Calu3 (cell line): ENCODE measurements at regions not wholly inside any gene's neighbourhood (a gene's known extent, or its start where the extent isn't known, plus 50 kb on each side); places are given as distances from the start of the nearest gene placed in this dataset.

Experiments
- BruUV-seq: library from RNA; stranded (reverse); fragments of 400-500 nt; replicated peaks from 2 replicates; lab custom pipeline; 2021; lab: Mats Ljungman, UMichigan
- CTCF ChIA-PET: fragments of 300-600 bp; sonication (Branson Sonifier 250); formaldehyde crosslinking; loops from one replicate; lab custom pipeline; 2022; ENCODE audit warnings: antibody characterized with exemption; lab: Charles Lee
- DNase-seq: peaks from one replicate; pipeline ENCODE4 v3.0.0; 2022
- H3K27ac Mint-ChIP-seq: one replicate; pipeline ENCODE4 v1.8.0; 2022; ENCODE audit warnings: mixed read lengths; ENCODE audit not compliant: unreplicated experiment
- H3K27me3 Mint-ChIP-seq: one replicate; pipeline ENCODE4 v1.8.0; 2022; ENCODE audit warnings: mixed read lengths; ENCODE audit not compliant: unreplicated experiment
- H3K36me3 Mint-ChIP-seq: one replicate; pipeline ENCODE4 v1.8.0; 2022; ENCODE audit warnings: mild to moderate bottlenecking, moderate library complexity, mixed read lengths; ENCODE audit not compliant: insufficient read depth, unreplicated experiment
- H3K4me1 Mint-ChIP-seq: one replicate; pipeline ENCODE4 v1.8.0; 2022; ENCODE audit warnings: mild to moderate bottlenecking, low read depth, mixed read lengths; ENCODE audit not compliant: unreplicated experiment
- H3K4me3 Mint-ChIP-seq: one replicate; pipeline ENCODE4 v1.8.0; 2022; ENCODE audit warnings: mild to moderate bottlenecking, low read depth, moderate library complexity, mixed read lengths; ENCODE audit not compliant: unreplicated experiment
- H3K9me3 Mint-ChIP-seq: one replicate; pipeline ENCODE4 v1.8.0; 2022; ENCODE audit warnings: low read depth, mixed read lengths; ENCODE audit not compliant: unreplicated experiment
- intact Hi-C: fragments of 100-400 bp; cut with micrococcal nuclease; formaldehyde crosslinking; loops from one replicate; pipeline ENCODE4 v1.10.0; 2022; ENCODE audit not compliant: unreplicated experiment
- TF ChIP-seq, protein P1 (sequence below): fragments of 200-600 bp; IDR thresholded peaks from one replicate; pipeline ENCODE4 v1.8.0; 2022; ENCODE audit warnings: antibody characterized with exemption; ENCODE audit not compliant: unreplicated experiment

DNA sequence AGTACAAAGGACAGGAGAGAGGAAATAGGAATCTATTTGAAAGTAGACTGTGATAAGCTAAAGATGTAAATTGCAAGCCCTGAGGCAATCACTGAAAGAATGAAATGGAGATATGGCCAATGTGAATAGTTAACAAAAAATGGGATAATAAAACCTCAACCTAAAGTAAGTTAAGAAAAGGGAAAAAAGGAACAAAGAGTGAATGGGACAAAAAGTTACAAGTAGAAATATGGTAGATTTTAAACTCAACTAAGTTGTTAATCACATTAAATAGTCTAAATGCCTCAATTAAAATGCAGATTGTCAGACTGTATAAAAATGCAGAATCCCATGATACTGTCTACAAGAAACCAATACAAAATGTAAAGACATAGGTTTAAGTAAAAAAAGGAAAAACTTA lies 165.2 kb upstream of the RBMS1 start:
- DNase-seq = no peak
- Mint-ChIP-seq H3K4me1 (peaks cover 8% of the 10 kb centered on the region), H3K36me3 (no peaks in the 10 kb centered on the region), H3K27me3 (no peaks in the 10 kb centered on the region), H3K9me3 (no peaks in the 10 kb centered on the region), H3K4me3 (no peak overlapping the region), H3K27ac (no peak overlapping the region)
- no TSS peak for BruUV-seq
- intact Hi-C loops = no loop called here
- TF ChIP-seq, protein P1, sequence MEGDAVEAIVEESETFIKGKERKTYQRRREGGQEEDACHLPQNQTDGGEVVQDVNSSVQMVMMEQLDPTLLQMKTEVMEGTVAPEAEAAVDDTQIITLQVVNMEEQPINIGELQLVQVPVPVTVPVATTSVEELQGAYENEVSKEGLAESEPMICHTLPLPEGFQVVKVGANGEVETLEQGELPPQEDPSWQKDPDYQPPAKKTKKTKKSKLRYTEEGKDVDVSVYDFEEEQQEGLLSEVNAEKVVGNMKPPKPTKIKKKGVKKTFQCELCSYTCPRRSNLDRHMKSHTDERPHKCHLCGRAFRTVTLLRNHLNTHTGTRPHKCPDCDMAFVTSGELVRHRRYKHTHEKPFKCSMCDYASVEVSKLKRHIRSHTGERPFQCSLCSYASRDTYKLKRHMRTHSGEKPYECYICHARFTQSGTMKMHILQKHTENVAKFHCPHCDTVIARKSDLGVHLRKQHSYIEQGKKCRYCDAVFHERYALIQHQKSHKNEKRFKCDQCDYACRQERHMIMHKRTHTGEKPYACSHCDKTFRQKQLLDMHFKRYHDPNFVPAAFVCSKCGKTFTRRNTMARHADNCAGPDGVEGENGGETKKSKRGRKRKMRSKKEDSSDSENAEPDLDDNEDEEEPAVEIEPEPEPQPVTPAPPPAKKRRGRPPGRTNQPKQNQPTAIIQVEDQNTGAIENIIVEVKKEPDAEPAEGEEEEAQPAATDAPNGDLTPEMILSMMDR = no peak
- CTCF ChIA-PET = no interaction called here

DNA sequence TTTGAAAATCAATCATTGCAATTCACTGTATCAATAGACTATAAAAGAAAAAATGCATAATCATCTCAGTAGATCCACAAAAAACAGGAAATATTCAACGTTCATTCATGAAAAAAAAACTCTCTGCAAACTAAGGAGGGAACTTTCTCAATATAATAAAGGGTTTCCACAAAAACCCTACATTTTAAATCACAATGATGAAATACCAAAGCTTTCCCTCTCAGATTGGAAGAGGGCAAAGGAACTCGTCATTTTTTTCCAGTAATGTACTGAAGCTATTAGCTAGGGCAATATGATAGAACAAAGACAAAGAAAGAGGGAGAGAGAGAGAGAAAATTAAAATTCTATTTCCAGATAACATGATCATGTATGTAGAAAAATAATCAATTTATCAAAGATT lies 167.1 kb upstream of the RBMS1 start:
- CTCF ChIA-PET = no interaction called here
- TF ChIP-seq, protein P1 = no peak
- Mint-ChIP-seq H3K9me3 (no peaks in the 10 kb centered on the region), H3K4me3 (no peak overlapping the region), H3K36me3 (no peaks in the 10 kb centered on the region), H3K27ac (no peak overlapping the region), H3K4me1 (peaks cover 27% of the 10 kb centered on the region), H3K27me3 (no peaks in the 10 kb centered on the region)
- intact Hi-C loops = no loop called here
- no TSS peak for BruUV-seq
- no peak for DNase-seq

DNA sequence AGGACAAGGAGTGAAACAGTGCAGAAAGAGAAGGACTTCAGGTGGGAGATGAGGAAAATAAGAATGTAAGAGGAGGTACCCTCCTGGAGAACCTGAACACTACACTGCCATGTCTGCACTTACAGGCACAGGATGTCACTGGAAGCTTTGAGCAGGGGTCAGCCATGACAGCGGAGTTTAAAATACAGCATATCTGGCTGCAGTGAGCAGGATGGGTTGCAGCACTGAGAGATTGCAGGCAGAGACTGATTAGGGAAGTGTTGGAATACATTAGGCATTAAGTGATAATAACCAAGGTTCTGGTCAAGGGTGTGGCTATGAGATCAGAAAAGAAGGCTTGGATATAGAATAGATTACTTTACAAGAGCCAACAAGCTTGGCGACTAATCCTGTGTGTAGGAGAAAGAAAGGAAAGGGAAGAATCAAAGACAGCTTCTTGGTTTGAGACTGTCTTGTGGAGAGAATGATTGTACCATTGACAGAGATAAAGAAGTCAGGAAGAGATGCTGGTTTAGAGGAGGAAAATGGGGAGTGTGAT lies 171.1 kb upstream of the RBMS1 start:
- TF ChIP-seq, protein P1 = no peak
- no peak for DNase-seq
- BruUV-seq = no TSS peak
- peaks cover 38% of the 10 kb centered on the region for H3K4me1 Mint-ChIP-seq
- no peaks in the 10 kb centered on the region for H3K27me3 Mint-ChIP-seq
- intact Hi-C loops = no loop called here
- H3K4me3 Mint-ChIP-seq = no peak overlapping the region
- CTCF ChIA-PET = no interaction called here
- H3K36me3 Mint-ChIP-seq = no peaks in the 10 kb centered on the region
- peak overlapping the region; percentile 40 for H3K27ac Mint-ChIP-seq
- no peaks in the 10 kb centered on the region for H3K9me3 Mint-ChIP-seq

DNA sequence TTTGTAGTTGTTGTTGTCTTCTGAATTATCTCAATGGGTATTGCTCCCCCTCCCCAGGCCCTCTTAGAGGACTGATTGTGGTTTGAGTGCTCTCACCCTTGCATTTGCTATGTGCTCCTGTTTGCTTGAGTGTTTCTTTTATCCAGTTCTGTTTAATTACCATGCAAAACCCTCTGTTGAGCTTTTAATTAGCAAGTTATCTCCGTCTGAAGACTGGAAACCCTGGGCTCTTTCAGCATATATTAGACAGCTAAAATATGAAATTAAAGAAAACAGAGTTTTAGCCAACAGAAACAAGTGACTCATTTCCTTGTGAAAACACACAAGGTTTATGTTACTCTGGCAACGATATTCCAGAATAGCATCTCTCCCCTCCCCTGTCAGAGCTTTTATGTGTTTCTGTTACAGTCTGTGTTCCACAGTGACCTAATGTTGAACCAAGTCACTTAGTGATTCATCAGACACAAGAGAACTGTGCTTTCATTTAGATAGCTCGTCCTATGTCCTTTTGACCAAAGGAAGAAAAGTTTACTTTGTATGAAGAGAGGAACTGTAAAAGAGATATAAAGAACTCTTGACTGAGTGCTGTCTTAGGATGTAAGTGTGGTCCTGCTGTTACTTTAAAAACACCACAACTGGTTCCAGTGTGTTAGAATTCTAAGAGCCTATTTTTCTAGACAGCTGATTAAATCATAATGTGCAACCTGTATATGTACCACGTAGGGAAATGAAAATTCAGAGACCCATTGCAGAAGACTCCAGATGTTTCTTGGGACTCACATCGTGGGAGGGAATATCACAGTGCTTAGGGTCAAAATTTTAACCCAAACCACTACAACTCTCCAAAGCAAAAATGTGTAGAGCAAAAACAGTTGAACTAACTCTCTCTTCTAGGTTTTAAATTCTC lies 172.8 kb upstream of the RBMS1 start:
- CTCF ChIA-PET = interaction anchor here (0.6 to 1.7 kb wide), 6 partner anchors 9 to 1216 kb away, joined by 3 to 15 read pairs (median 5); no protein-coding TSS in a partner anchor
- intact Hi-C loops = loop anchor here (2.0 kb wide), 1 partner anchor 86 kb away; no protein-coding TSS in a partner anchor

More for the DNA sequence above, 172.8 kb upstream of the RBMS1 start:
- TF ChIP-seq, protein P1 = no peak
- H3K27ac Mint-ChIP-seq = peak overlapping the region; percentile 40
- no peaks in the 10 kb centered on the region for H3K9me3 Mint-ChIP-seq
- H3K4me3 Mint-ChIP-seq = peak overlapping the region; percentile 51
- peak; percentile 44 for DNase-seq
- no peaks in the 10 kb centered on the region for H3K27me3 Mint-ChIP-seq
- H3K4me1 Mint-ChIP-seq = peaks cover 38% of the 10 kb centered on the region
- no TSS peak for BruUV-seq
- H3K36me3 Mint-ChIP-seq = no peaks in the 10 kb centered on the region
